H1 (cell line): ENCODE measurements at regions not wholly inside any gene's neighbourhood (a gene's known extent, or its start where the extent isn't known, plus 50 kb on each side); places are given as distances from the start of the nearest gene placed in this dataset.
"Not testable (repeated sequence)": the region's sequence is repeated elsewhere in the genome, so short reads cannot be mapped to it uniquely, and the experiment has no call there.

Experiments used
- CTCF ChIA-PET: fragments of 300-600 bp; sonication (Branson Sonifier 250); formaldehyde crosslinking; loops from one replicate; lab custom pipeline; 2021; ENCODE audit not compliant: partially characterized antibody; lab: Charles Lee
- POLR2A ChIA-PET: fragments of 300-600 bp; sonication (Branson Sonifier 250); formaldehyde crosslinking; loops from one replicate; lab custom pipeline; 2021; ENCODE audit warnings: inconsistent platforms; ENCODE audit not compliant: partially characterized antibody; lab: Charles Lee
- DNase-seq, 2 experiments: peaks; one replicate each; pipeline versions ENCODE4 v3.0.0 to v3.0.0-alpha.2; 2010 to 2022; ENCODE audit warnings: low spot score in 2 of 2, low read depth in 1 of 2, mixed read lengths in 1 of 2
- FAIRE-seq: peaks from 2 replicates; lab custom pipeline; 2011; peaks lifted over from hg19 to GRCh38; lab: Jason Lieb, UNC
- H2AFZ ChIP-seq: 2 replicates; pipeline ENCODE4 v1.8.1; 2012; ENCODE audit warnings: low read length, inconsistent platforms
- H2AK5ac ChIP-seq: 2 replicates; pipeline ENCODE4 v1.6.1; 2013; ENCODE audit warnings: low read depth, low read length
- H2BK120ac ChIP-seq: replicated peaks from 2 replicates; pipeline ENCODE3; 2013; ENCODE audit warnings: low read depth, low read length, inconsistent platforms
- H2BK12ac ChIP-seq: 2 replicates; pipeline ENCODE4 v1.6.1; 2013; ENCODE audit warnings: low read depth, low read length
- H2BK15ac ChIP-seq: 2 replicates; pipeline ENCODE4 v1.6.1; 2013; ENCODE audit warnings: low read length
- H2BK20ac ChIP-seq: 2 replicates; pipeline ENCODE4 v1.6.1; 2013; ENCODE audit warnings: low read length
- H2BK5ac ChIP-seq: 2 replicates; pipeline ENCODE4 v1.6.1; 2013; ENCODE audit warnings: low read depth, low read length
- H3K14ac ChIP-seq: 2 replicates; pipeline ENCODE4 v1.6.1; 2013; ENCODE audit warnings: inconsistent platforms; ENCODE audit not compliant: insufficient read length
- H3K18ac ChIP-seq: 2 replicates; pipeline ENCODE4 v1.6.1; 2013; ENCODE audit warnings: low read length; ENCODE audit errors: extremely low read depth
- H3K23ac ChIP-seq: 2 replicates; pipeline ENCODE4 v1.6.1; 2013; ENCODE audit warnings: inconsistent platforms; ENCODE audit not compliant: insufficient read length
- H3K23me2 ChIP-seq: 2 replicates; pipeline ENCODE4 v1.6.1; 2013; ENCODE audit warnings: low read depth, low read length
- H3K27ac ChIP-seq: 2 replicates; pipeline ENCODE4 v1.6.1; 2011; ENCODE audit warnings: low read depth, low read length, inconsistent platforms
- H3K27me3 ChIP-seq, 4 experiments: replicated peaks in 1 of 4; 1 replicate in 1 of 4; 2 replicates in 3 of 4; pipeline versions ENCODE4 v1.6.1 to v1.8.1; 2011 to 2013; ENCODE audit warnings: low read length in 3 of 4, mild to moderate bottlenecking in 3 of 4, inconsistent platforms in 2 of 4, mixed read lengths in 2 of 4, moderate library complexity in 1 of 4; ENCODE audit not compliant: control insufficient read depth in 3 of 4, insufficient read depth in 3 of 4; ENCODE audit errors: extremely low read depth in 1 of 4
- H3K36me3 ChIP-seq, 4 experiments: 2 replicates each; pipeline versions ENCODE4 v1.6.1 to v1.8.1; 2011 to 2013; ENCODE audit warnings: mild to moderate bottlenecking in 4 of 4, low read length in 3 of 4, moderate library complexity in 2 of 4, control low read depth in 1 of 4, inconsistent platforms in 1 of 4; ENCODE audit not compliant: insufficient read depth in 4 of 4, control insufficient read depth in 2 of 4
- H3K4ac ChIP-seq: replicated peaks from 2 replicates; pipeline ENCODE3; 2013; ENCODE audit warnings: low read length, low read depth, mixed read lengths, inconsistent platforms; ENCODE audit not compliant: insufficient read length
- H3K4me1 ChIP-seq, 4 experiments: replicated peaks in 1 of 4; 1 replicate in 1 of 4; 2 replicates in 3 of 4; pipeline versions ENCODE4 v1.6.1 to v1.8.1; 2011 to 2013; ENCODE audit warnings: low read length in 3 of 4, inconsistent platforms in 2 of 4, mixed read lengths in 1 of 4; ENCODE audit not compliant: insufficient read depth in 4 of 4, control insufficient read depth in 3 of 4
- H3K4me2 ChIP-seq, 2 experiments: 2 replicates each; pipeline versions ENCODE4 v1.6.1 to v1.8.1; 2011 to 2013; ENCODE audit warnings: low read depth in 2 of 2, low read length in 2 of 2, control low read depth in 1 of 2, inconsistent platforms in 1 of 2, mild to moderate bottlenecking in 1 of 2; ENCODE audit not compliant: insufficient read depth in 1 of 2
- H3K4me3 ChIP-seq, 4 experiments: fragments of 200-600, 300-600 bp in 1 of 4; sonication (generic), shearing (Covaris generic), sonication (Bioruptor Twin) in 1 of 4; 2 replicates each; pipeline versions ENCODE4 v1.5.1 to v1.8.1; 2011 to 2016; ENCODE audit warnings: low read length in 4 of 4, low read depth in 3 of 4, control low read depth in 2 of 4, inconsistent platforms in 2 of 4, mild to moderate bottlenecking in 2 of 4, mixed read lengths in 1 of 4, moderate library complexity in 1 of 4; ENCODE audit not compliant: insufficient read depth in 2 of 4; ENCODE audit errors: extremely low read depth in 1 of 4
- H3K56ac ChIP-seq: replicated peaks from 2 replicates; pipeline ENCODE3; 2013; ENCODE audit warnings: low read depth, mild to moderate bottlenecking, mixed read lengths, low read length, inconsistent platforms; ENCODE audit not compliant: insufficient read length
- H3K79me1 ChIP-seq: 2 replicates; pipeline ENCODE4 v1.6.1; 2013; ENCODE audit warnings: low read depth, low read length, control low read depth
- H3K79me2 ChIP-seq, 2 experiments: 2 replicates each; pipeline versions ENCODE4 v1.6.1 to v1.8.1; 2012 to 2013; ENCODE audit warnings: low read length in 2 of 2, mild to moderate bottlenecking in 2 of 2, inconsistent platforms in 1 of 2; ENCODE audit not compliant: insufficient read depth in 2 of 2, control insufficient read depth in 1 of 2
- H3K9ac ChIP-seq, 4 experiments: replicated peaks in 1 of 4; 1 replicate in 1 of 4; 2 replicates in 3 of 4; pipeline versions ENCODE4 v1.6.1 to v1.8.1; 2011 to 2013; ENCODE audit warnings: low read depth in 3 of 4, low read length in 3 of 4, control low read depth in 2 of 4, mild to moderate bottlenecking in 2 of 4, moderate library complexity in 2 of 4, inconsistent platforms in 1 of 4; ENCODE audit errors: extremely low read depth in 1 of 4
- H3K9me3 ChIP-seq, 2 experiments: 2 replicates each; pipeline versions ENCODE4 v1.6.1 to v1.8.1; 2012 to 2013; ENCODE audit warnings: mild to moderate bottlenecking in 2 of 2, moderate library complexity in 2 of 2, control low read depth in 1 of 2, inconsistent platforms in 1 of 2, low read depth in 1 of 2, low read length in 1 of 2, mixed read lengths in 1 of 2; ENCODE audit not compliant: insufficient read depth in 2 of 2
- H4K20me1 ChIP-seq, 2 experiments: replicated peaks in 1 of 2; 2 replicates each; pipeline versions ENCODE3 to v1.8.1; 2011 to 2013; ENCODE audit warnings: inconsistent platforms in 2 of 2, low read length in 2 of 2, mild to moderate bottlenecking in 1 of 2; ENCODE audit not compliant: insufficient read depth in 2 of 2, control insufficient read depth in 1 of 2
- H4K5ac ChIP-seq: 2 replicates; pipeline ENCODE4 v1.6.1; 2013; ENCODE audit warnings: low read length, low read depth, mixed read lengths, inconsistent platforms; ENCODE audit not compliant: insufficient read length
- H4K8ac ChIP-seq: 2 replicates; pipeline ENCODE4 v1.8.0; 2013; ENCODE audit warnings: mild to moderate bottlenecking, moderate library complexity, low read length, inconsistent platforms; ENCODE audit not compliant: insufficient read depth; ENCODE audit errors: extremely low read depth
- H4K91ac ChIP-seq: replicated peaks from 2 replicates; pipeline ENCODE3; 2013; ENCODE audit warnings: low read length, mixed read lengths, inconsistent platforms; ENCODE audit not compliant: insufficient read length
- KDM1A ChIP-seq: fragments of 200-600, 300-600 bp; sonication (generic); IDR thresholded peaks from 2 replicates; pipeline ENCODE4 v1.7.1; 2016; ENCODE audit warnings: mild to moderate bottlenecking, low read length, borderline replicate concordance
- SRF ChIP-seq: IDR thresholded peaks from 2 replicates; pipeline ENCODE4 v1.6.1; 2011; ENCODE audit warnings: mild to moderate bottlenecking, low read depth, low read length, moderate library complexity
- WGBS, 2 experiments: shearing (Covaris generic) in 1 of 2; methylation state at CpG; one replicate each; pipeline versions ENCODE4 v1.1.6 to v1.1.7; 2013 to 2015; ENCODE audit warnings: low lambda C conversion rate in 2 of 2, mixed read lengths in 2 of 2, inconsistent platforms in 1 of 2, low coverage in 1 of 2, missing lambda C conversion rate in 1 of 2; ENCODE audit not compliant: insufficient replicate concordance in 2 of 2, insufficient coverage in 1 of 2, insufficient read length in 1 of 2; ENCODE audit errors: extremely low coverage in 1 of 2, missing lambda C conversion rate in 1 of 2; 5-methylcytosine and 5-hydroxymethylcytosine counted together

- H2AFZ ChIP-seq, result no peak overlapping the region
These were observed 958.7 kb downstream of the FSCB start for GRCh38 chr14:43548368-43548767.

DNA sequence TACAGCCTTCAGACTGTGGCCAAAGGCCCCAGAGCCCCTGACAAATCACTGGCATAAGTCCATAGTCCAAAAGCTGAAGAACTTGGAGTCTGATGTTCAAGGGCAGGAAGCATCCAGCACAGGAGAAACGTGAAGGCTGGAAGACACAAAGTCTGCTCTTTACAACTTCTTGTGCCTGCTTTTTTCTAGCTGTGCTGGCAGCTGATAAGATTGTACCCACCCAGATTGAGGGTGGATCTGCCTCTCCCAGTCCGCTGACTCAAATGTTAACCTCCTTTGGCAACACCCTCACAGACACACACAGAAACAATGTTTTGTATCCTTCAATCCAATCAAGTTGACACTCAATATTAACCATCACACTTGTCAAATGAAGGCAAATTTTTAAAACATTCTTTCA, 959.5 kb downstream of the FSCB start:
- FAIRE-seq, H3K9ac ChIP-seq, H3K4ac ChIP-seq, H3K27me3 ChIP-seq, H3K14ac ChIP-seq, H2BK120ac ChIP-seq, H4K91ac ChIP-seq, H3K36me3 ChIP-seq, H3K4me3 ChIP-seq, H2BK12ac ChIP-seq, H3K9me3 ChIP-seq, H3K18ac ChIP-seq, POLR2A ChIA-PET, H3K79me2 ChIP-seq, H3K56ac ChIP-seq, H2BK15ac ChIP-seq, H4K20me1 ChIP-seq, H4K8ac ChIP-seq, H3K23me2 ChIP-seq, H3K23ac ChIP-seq, H3K4me2 ChIP-seq, H3K79me1 ChIP-seq, H2BK5ac ChIP-seq, H2BK20ac ChIP-seq, DNase-seq, H3K27ac ChIP-seq, H4K5ac ChIP-seq, H2AK5ac ChIP-seq, H3K4me1 ChIP-seq: not testable (repeated sequence)
- CTCF ChIA-PET, result interaction anchor here (1.2 kb wide), 1 partner anchor 9 kb away, joined by 5 read pairs; no protein-coding TSS in a partner anchor
- 81% methylated on average over 2 of the region's 2 CpGs; no CpG with 5 or more reads in 1 of the 2 experiments for WGBS, 2 experiments
- peak overlapping the region; percentile 95 for H2AFZ ChIP-seq

More at GRCh38 chr14:43548368-43548767, 958.7 kb downstream of the FSCB start:
- Histone ChIP-seq H3K4me1 (no peaks in the 10 kb centered on the region), H3K23me2 (no peaks in the 10 kb centered on the region), H3K4ac (no peak overlapping the region), H2BK5ac (no peak overlapping the region), H3K4me3 (no peak overlapping the region), H4K8ac (no peak overlapping the region), H3K14ac (no peak overlapping the region), H2BK120ac (no peak overlapping the region), H4K5ac (no peak overlapping the region), H3K23ac (no peak overlapping the region), H3K56ac (no peak overlapping the region), H3K4me2 (no peak overlapping the region), H2BK15ac (no peak overlapping the region), H2BK12ac (no peak overlapping the region), H3K79me2 (no peaks in the 10 kb centered on the region), H4K91ac (no peak overlapping the region), H3K18ac (no peak overlapping the region), H2AK5ac (no peak overlapping the region), H3K36me3 (no peaks in the 10 kb centered on the region), H3K9me3 (no peaks in the 10 kb centered on the region), H3K79me1 (no peaks in the 10 kb centered on the region), H3K9ac (no peak overlapping the region), H3K27ac (no peak overlapping the region), H4K20me1 (no peaks in the 10 kb centered on the region), H2BK20ac (no peak overlapping the region), H3K27me3 (no peaks in the 10 kb centered on the region)
- ChIA-PET CTCF (interaction anchor here (0.8 kb wide), 1 partner anchor 10 kb away, joined by 3 read pairs; no protein-coding TSS in a partner anchor), POLR2A (no interaction called here)
- DNase-seq, result no peak
- WGBS, 2 experiments, result 95% methylated on average over 1 of the region's 1 CpG; no CpG with 5 or more reads in 1 of the 2 experiments
- TF ChIP-seq SRF (peak; percentile 91), KDM1A (no peak)
- no peak for FAIRE-seq
